HG03442 (cell line): ENCODE measurements at regions not wholly inside any gene's neighbourhood (a gene's known extent, or its start where the extent isn't known, plus 50 kb on each side); places are given as distances from the start of the nearest gene placed in this dataset.
"Not testable (repeated sequence)": the region's sequence is repeated elsewhere in the genome, so short reads cannot be mapped to it uniquely, and the experiment has no call there.

Source experiments
- ATAC-seq: cut with Tn5 transposase; IDR thresholded peaks from one replicate; pipeline ENCODE4 v1.9.1; 2021; ENCODE audit warnings: mild to moderate bottlenecking, moderate library complexity; ENCODE audit not compliant: unreplicated experiment

DNA sequence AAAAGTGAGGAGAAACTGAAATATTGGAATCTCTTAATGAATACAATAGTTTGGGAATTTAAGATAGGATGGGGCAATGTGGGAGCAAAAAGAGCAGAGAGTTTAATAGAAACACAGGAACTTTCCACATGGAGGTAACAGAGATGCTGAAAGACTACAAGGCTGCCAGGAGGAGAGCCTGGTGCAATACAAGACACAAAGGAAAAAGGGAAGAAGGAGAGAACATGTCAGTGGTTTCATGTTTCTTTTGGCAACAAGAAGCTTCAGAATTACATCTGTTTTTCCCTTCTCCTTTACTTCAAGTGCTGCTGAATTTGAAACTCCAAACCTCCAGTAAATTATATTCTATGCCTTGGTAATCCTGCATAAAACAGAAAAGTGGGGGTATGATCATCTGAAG, 474.3 kb downstream of the FAT4 start:
- ATAC-seq = no peak

DNA sequence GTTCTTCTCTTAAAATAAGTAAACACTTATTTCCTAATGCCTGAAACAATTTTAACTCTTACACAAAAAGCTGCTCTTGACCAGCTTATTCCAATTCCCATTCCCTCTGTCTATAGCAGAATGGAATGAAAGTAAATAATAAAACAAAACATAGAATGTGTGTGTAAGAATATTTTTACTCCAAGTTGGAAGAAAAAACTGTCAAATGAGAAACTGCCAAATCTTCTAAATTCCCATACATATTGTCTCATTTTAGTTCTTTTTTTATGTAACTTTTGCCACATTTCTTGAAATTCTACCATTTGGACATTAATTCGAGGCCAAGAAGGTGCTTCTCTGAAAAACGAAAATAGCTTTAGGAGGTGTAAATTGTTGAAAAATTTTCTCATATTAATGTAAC, 477.1 kb downstream of the FAT4 start:
- no peak for ATAC-seq

DNA sequence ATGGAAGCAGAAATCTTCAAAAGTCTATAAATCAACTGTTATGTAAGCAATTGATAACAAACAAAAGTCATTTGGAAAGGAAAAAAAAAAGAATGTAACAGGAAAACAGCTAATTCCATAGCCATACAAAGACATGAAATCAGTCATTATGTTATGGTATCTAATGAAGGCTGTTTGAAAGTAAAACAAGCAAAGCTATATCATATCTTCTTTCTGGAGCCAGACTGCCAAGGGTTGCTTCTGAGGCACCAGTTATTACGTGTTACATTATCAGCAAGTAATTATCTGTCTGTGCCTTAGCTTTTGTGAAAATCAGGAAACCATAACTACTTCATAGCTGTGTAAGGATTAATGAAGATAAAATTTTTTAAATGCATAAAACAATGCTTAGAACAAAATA, 480.2 kb downstream of the FAT4 start:
- ATAC-seq = no peak

DNA sequence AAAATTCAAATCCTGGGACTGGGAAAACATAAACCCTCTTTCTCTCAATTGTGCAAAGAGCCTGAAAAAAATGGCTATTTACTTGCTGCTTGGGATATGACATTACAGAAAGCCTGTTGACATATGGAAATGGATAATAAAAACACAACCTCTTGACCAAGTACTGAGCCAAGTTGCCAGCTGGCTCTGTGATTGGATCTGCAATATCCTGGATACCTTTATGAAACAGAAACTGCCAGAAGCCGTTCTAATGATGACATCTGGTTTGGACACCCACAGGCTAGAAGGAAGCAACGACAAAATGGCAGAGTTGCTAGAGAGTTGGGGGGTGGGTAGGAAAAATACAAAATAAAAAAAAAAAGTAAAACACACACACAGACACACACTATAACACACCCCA, 481.4 kb downstream of the FAT4 start:
- ATAC-seq = no peak

DNA sequence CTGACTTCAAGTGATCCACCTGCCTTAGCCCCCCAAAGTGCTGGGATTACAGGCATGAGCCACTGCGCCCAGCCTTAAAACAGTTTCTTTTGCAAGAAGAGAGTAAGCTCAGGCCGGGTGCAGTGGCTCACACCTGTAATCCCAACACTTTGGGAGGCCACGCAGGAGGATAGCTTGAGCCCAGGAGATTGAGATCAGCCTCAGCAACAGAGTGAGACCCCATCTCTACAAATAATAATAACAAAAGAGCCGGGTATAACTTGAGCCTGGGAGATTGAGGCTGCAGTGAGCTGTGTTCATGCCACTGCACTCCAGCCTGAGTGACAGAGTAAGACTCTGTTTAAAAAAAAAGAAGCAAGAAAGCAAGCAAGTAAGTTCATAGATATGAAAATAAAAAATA, 482.9 kb downstream of the FAT4 start:
- not testable (repeated sequence) for ATAC-seq

DNA sequence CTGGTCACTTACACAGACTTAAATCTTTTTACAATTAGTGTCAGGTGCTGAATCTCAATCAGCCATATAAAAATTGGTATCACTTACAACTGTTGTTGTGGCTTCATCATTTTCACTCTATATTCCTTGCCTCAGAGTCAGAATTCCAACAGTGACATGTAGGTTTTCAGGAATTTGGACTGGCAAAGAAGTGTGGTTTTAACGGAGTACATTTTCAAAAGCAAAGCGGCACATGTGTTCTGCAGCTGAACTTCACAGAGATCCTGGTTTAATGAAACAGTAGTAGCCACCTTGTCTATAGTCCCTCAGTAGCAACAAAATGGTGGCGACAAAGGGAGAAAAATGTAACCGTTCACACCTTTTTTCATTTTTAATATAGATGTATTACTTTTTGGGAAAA, 486.6 kb downstream of the FAT4 start:
- no peak for ATAC-seq

DNA sequence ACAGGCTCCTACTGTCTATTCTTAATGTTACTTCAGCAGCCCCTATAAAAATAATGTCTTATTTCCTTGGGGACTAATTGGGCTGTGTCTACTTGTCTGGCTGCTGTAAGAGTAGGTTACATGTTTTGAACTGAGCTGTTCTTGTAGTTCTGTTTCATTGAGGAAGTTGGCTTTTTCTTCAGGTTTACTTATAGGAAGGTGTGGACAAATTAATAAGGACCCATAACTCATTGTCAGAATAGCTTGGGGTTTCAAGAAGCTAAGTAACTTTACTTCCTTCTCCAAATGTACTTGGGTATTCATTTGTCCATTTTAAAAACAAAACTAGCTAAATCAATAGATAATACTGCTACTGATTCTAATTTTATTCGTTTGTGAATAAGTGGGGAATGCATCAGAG, 487.2 kb downstream of the FAT4 start:
- no peak for ATAC-seq

DNA sequence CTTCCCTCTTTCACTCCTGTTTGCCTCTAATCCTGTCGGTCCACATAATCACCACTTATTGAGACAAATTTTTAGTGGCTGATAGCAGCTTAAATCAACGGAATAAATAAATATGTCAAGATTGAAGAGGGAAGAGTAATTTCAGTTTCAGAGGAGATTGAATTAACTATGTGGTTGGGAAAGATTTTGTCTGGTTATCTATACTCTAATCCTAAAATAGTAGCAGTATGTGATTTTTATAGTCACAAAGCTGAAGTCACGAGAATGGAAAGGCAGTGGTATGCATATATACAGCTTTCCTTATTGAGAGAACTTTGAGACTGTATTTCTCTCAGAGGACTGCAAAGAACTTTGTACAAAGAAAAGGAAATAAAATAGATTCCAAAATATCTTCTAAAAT, 493.3 kb downstream of the FAT4 start:
- ATAC-seq = no peak

DNA sequence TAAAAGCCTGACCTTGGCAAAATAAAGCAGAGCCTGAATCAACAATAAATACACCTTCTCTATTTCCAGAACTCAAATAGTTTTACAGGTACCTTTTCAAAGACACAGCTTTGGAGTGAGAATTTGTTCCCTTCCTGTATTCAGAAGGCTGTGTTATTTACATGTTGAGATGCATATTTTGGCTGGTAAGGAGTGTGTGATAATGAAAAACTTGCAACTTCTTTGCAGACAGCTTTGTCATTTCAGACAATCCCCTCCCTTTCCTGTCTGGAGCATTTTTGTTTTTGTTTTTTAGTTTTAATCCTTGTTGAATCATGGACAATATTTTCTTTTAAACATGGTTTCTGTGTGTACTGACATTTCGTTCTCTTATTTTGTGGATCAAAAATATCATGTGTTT, 493.8 kb downstream of the FAT4 start:
- ATAC-seq = no peak

DNA sequence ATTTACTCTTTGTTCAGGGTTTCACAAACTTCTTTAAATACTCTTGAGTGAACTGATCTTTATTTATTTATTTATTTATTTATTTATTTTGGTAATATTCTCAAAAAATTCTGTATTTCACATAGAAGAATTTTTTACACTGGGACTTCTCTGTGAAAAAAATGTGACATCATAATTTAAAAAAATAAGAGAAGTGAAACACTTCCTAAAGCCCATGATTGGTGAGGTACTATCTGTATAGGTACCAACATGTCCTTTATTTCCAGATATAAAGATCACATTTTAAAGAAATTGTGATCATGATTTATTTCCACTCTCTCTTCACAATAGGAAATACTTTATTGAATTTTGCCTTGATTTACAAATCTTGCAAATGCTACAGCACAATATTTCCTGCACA, 497.1 kb downstream of the FAT4 start:
- ATAC-seq = no peak

DNA sequence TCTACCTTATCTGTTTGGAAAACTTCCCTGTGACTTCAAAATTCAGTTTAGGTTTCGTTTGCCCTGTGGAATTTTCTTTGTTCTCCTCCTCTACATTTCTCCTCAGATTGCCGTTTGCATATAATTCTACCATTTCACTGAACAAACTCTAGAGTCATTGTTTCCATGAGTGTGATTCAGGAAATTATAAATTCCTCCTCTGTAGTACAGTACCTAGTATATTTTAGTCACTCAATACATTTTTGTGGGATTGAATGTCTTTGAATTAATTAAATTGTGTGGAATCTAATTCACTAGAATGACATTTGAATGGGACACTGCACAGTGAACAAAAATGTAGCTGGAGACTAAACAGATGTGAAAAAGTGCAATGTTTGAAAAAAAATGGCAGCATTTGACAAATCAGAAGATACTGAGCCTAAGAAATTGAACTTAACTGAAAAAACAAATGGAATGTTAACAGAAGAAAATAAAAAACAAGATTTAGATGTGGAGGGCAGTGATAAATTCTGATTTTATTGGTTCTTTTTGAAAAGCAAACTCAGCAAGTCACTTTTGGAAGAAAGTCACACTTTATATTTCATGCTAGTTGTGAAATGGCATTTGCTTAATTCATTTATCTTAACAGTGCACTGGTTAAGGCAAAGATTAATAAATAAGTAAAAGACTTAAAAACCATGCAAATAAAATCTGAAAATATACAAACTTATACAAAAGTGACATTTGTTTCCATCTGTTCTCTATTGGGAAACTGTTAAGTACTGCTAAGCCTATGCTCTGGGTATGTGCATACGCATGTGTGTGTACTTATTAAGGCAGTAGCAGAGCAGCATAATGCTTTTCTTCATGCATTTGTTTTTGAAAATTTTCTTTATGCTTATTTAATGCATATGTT, 512.3 kb downstream of the FAT4 start:
- no peak for ATAC-seq

DNA sequence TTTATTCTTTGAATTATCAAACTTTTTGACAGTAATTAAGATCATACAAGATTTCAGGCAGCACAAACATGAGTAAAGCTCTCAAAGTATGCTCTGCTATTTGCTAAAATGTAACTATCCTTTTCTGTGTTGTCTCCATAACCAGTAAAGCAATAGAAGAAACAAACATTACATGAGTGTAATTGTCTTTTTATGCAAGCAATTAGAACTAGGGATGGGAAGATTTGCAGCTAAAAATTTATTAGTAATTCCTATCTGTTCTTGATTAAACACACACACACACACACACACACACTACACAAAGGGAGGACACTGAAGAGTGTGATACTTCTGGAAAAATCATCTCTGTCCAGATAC, 512.9 kb downstream of the FAT4 start:
- ATAC-seq = no peak

DNA sequence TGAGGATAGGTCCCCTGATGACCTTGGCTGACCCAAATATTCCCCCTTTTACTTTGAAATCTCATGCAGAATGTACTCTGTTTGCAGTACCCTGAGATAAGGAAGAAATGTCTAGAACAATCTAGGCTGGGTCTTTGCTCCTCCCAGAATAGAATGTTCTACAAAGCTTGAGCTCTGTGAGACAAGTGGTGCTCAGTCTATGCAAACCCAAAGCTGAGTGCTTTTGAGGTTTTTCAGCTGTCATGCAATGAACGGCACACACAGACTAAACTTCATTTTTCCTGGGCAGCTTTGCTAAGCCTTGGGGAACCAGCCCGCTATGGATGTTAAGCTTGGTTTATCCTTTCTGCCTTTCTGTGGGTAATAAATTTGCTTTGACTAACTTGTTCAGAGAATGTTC, 513.6 kb downstream of the FAT4 start:
- no peak for ATAC-seq

DNA sequence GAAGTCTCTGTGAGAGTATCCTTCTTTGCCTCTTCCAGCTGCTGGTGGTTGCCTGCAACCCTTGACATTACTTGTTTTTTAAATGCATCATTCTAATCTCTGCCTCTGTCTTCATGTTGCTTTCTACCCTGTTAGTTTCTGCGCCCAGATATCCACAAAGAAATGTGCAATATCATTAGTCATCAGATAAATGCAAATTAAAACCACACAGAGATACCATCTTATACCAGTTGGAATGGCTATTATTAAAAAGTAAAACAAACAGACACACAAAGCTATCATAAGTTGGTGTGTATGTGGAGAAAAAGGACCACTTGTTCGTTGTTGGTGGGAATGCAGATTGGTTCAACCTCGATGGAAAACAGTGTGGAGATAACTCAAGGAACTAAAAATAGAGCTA, 517.4 kb downstream of the FAT4 start:
- no peak for ATAC-seq

DNA sequence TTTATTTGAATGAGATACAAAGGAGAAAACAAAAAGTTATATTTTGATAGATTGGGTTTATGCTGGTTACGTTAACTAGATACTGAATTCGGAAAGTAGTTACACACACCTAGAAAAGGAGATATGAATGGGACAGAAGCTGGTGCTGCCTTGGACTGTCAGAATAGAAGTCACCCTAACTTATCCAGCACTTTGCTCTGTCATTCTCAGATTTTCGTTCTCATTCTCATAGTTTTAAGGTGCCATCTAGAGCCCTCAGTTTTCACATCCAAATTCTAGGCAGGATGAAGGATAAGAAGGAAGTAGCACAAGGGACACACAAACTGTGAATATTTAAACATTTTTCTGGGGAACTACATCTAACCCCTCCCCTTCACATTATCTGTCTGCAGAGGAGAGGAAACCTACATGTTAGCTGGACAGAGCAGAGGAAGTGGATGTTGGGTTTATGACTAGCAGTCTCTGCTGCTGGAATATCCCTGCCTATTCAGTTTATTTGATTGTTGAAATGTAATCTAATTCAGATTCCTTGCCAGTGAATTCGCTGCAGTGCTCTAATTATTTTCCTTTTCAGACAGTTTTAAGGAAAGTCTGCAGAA, 521.9 kb downstream of the FAT4 start:
- no peak for ATAC-seq

DNA sequence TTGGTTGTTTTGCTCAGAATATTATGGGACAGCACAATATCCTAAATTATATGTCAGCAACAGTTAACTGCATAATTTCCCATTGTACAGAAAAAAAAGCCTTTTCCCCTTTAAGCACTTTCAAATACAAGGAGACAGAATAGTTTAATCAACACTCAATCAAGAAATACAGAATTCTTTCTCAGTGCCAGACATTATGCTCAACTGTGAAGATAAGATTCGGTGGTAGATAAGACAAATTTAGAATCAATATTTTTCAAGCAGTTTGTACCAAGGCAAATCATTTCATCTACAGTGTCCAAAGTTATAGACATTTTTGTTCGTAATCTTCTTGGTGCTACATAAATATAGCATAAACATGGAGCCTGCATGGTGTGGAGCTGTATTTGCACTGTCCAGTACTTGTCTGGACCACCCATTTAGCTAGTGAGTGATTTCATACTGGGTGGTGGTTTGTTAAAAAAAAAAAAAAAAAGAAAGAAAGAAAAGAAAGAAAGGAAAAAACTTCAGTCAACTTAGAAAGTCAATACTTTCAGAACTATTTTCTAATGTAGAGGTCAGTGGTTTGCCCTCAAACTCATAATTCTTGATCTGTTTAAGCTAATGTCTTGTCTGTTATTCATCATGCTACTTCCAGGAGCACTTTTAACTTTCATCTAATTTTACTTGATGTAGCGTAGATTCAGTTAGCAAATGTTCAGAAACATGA, 522.9 kb downstream of the FAT4 start:
- ATAC-seq = no peak

DNA sequence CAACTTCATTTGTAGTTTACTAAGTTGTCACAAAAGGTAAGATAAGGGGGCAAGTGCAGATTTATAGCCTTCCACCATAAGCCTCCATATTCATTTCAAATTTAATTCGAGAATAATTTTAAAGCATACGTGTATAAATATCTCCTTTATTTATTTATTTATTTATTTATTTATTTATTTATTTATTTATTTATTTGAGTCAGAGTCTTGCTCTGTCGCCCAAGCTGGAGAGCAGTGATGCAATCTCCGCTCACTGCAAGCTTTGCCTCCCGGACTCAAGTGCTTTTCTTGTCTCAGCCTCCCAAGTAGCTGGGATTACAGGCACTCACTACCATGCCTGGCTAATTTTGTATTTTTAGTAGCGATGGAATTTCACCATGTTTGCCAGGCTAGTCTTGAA, 523.4 kb downstream of the FAT4 start:
- no peak for ATAC-seq

DNA sequence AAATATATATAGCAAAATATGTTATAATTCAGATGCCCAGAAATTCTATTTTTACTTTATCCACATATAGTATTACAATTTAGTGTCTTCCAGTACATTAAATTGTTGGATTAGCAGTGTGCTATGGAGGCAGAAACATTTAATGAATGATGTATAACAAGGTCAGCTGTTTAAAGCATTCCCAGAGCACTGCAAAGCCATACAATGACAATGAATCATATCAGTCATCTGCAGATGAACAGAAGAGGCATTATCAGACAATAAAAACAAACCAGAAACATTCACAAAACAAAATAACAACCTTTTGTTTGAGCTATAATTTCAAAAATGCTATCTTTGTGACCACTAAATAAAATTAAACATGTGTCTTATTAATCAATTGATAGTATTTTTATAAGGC, 524.2 kb downstream of the FAT4 start:
- no peak for ATAC-seq

DNA sequence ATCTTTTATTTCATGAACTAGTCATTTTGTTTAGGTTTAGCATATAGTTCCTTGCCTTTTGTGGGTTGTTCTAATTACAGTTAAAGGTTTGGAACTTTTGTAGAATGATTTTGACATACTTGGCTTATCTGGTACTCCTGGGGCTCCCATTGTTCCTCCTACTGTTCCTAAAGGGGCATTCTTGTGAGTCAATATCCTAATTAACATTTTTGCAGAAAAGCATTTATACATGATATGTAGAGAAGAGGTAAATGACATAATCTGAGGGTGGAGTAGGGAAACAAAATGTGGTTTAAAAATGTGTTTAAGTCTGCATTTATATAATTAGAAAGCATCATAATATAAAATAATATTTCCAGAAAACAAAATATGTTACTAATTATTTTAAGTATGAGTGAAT, 529.2 kb downstream of the FAT4 start:
- no peak for ATAC-seq

DNA sequence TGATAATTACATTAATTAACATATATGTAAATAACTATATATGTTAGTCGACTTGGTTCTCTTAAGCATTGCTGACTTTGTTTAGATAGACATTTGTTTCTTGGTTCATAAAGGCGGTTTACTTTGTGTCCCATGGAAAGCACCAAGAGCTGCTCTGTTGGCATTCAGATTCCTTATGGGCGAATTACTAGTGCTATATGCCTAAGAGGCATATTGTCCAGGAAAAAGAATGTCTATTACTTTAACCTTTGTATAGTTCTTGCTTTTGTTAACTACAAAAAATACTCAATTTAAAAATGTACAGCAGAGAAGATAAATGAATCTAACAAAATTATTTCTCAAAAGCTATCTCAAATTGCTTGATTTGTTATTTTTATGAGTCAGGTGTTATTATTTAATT, 532.8 kb downstream of the FAT4 start:
- ATAC-seq = no peak

DNA sequence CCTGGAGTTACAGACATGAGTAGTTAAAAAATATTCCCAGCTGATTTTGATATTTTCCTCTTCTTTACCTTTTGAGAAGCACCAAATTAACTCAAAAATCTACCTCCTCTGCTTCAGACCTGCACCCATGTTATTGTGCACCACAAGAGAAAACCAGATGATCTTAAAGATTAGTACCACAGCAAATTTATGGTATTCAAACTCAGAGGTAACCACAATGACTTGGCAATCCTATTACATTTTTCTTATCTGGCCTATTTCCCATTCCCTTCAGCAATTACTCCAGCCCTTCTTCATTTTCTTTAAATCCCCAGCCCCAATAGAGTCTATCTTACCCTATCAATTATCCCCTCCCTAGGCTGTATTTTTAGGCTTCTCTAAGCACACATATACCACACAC, 535.1 kb downstream of the FAT4 start:
- no peak for ATAC-seq

DNA sequence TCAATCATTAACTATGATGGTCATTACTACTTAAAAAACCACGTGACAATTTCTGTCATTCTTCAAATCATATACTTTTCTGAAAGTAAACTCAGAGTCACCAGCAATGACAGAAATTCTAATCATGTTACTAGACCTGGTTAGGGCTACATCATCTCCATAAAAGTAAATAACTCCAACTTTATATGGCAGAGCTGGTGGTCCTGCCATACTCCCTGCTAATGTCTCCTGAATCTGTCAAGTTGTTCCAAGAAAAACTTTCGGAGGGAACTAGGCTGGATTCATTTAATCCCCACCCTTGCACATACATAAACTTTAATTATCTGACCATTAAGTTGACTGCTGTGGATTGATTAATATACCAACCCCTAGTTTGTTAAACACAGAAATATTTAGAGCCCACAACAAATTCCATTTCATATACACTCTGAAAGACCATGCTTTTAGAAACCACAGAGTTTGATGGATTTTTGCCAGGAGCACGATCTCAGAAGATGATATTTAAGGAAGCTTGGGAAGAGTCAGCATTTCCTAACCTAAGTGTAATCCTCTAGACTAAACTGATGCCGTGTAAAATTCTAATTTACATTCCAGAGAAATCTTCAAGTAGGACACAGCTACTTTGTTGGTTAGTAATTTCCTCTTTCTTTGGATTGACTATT, 577.0 kb downstream of the FAT4 start:
- ATAC-seq = no peak
